Psoas muscle (tissue), 7 donors: ENCODE measurements at regions not wholly inside any gene's neighbourhood (a gene's known extent, or its start where the extent isn't known, plus 50 kb on each side); places are given as distances from the start of the nearest gene placed in this dataset.

ENCODE experiments used
- ATAC-seq, 4 donors: fragments of 200-7000 bp; cut with Tn5 transposase; one replicate each; pipeline ENCODE4 v1.9.1; 2020; ENCODE audit warnings: moderate library complexity in 3 of 4, mild to moderate bottlenecking in 2 of 4
- DNase-seq, 2 donors: peaks; one replicate each; pipeline ENCODE4 v3.0.0-alpha.2; 2020
- H3K27ac ChIP-seq: fragments of 200-600 bp; one replicate; pipeline ENCODE4 v1.8.0; 2022
- H3K27me3 ChIP-seq, 3 donors: fragments of 200-600 bp in 1 of 3; one replicate each; pipeline versions ENCODE4 v1.6.1 to v1.8.0; 2013 to 2022; ENCODE audit warnings: low read length in 2 of 3, mild to moderate bottlenecking in 2 of 3, moderate library complexity in 1 of 3; ENCODE audit not compliant: insufficient read depth in 3 of 3
- H3K36me3 ChIP-seq, 2 donors: fragments of 200-600 bp in 1 of 2; one replicate each; pipeline versions ENCODE4 v1.6.1 to v1.8.0; 2013 to 2022; ENCODE audit warnings: low read depth in 1 of 2, mild to moderate bottlenecking in 1 of 2, moderate library complexity in 1 of 2; ENCODE audit not compliant: insufficient read depth in 1 of 2
- H3K4me1 ChIP-seq: fragments of 200-600 bp; one replicate; pipeline ENCODE4 v1.8.0; 2022
- H3K4me3 ChIP-seq: fragments of 200-600 bp; one replicate; pipeline ENCODE4 v1.8.0; 2022; ENCODE audit warnings: mild to moderate bottlenecking
- H3K9me3 ChIP-seq: fragments of 200-600 bp; one replicate; pipeline ENCODE4 v1.8.0; 2022
- CTCF ChIP-seq: fragments of 200-600 bp; IDR thresholded peaks from one replicate; pipeline ENCODE4 v1.8.0; 2022; ENCODE audit warnings: antibody characterized with exemption
- WGBS, 3 donors: extraction: QIAGEN DNeasy Blood & Tissue Kit; methylation state at CpG; one replicate each; pipeline versions ENCODE4 v1.1.6 to v1.1.7; 2013; 5-methylcytosine and 5-hydroxymethylcytosine counted together
- intact Hi-C, 2 donors: fragments of 100-400 bp; cut with DNase I; formaldehyde crosslinking; loops; one replicate each; pipeline versions ENCODE4 v1.11.0 to v1.14.2; 2022
- donor health status: healthy with polysubstance abuse.
- donor health status: DM: no; HTN: no; CAD: no; lungs with moderate emphysema.
- donor health status: Bipolar disorder and iron deficiency.
- donor health status: healthy.
- donor health status: DM: yes; HTN: yes; CAD: no.
- donor health status: DM: no; HTN: no; CAD: no.
- donor health status: DM: yes; HTN: yes; CAD: no.

GRCh38 chr6:74273541-74273940 lies 577.5 kb downstream of the CD109 start:
- DNase-seq: no peak

GRCh38 chr6:74269600-74269858 lies 573.5 kb downstream of the CD109 start:
- H3K4me3 ChIP-seq: no peak overlapping the region
- intact Hi-C loops: no loop called here
- H3K4me1 ChIP-seq: no peaks in the 10 kb centered on the region
- H3K27me3 ChIP-seq: no peaks in the 10 kb centered on the region
- ATAC-seq (no peak), DNase-seq (no peak)
- no peaks in the 10 kb centered on the region for H3K9me3 ChIP-seq
- WGBS, 3 donors: 24 to 37% (median 32%) methylated on average over 3 of the region's 3 CpGs
- H3K36me3 ChIP-seq: no peaks in the 10 kb centered on the region
- no peak overlapping the region for H3K27ac ChIP-seq
- no peak for TF ChIP-seq CTCF

More at GRCh38 chr6:74273541-74273940, 577.5 kb downstream of the CD109 start:
- Histone ChIP-seq H3K36me3 (no peaks in the 10 kb centered on the region), H3K4me3 (no peak overlapping the region), H3K27ac (no peak overlapping the region), H3K4me1 (no peaks in the 10 kb centered on the region), H3K27me3 (no peaks in the 10 kb centered on the region), H3K9me3 (no peaks in the 10 kb centered on the region)
- intact Hi-C loops: no loop called here
- no peak for ATAC-seq
- TF ChIP-seq CTCF: no peak

- ATAC-seq (no peak), DNase-seq (no peak)
- intact Hi-C loops: no loop called here
- H3K9me3 ChIP-seq: no peaks in the 10 kb centered on the region
- no peaks in the 10 kb centered on the region for H3K36me3 ChIP-seq
- TF ChIP-seq CTCF: no peak
- H3K4me3 ChIP-seq: no peak overlapping the region
- 33 to 42% (median 35%) methylated on average over 2 of the region's 2 CpGs for WGBS, 3 donors
- H3K27ac ChIP-seq: no peak overlapping the region
- no peaks in the 10 kb centered on the region for H3K4me1 ChIP-seq
- H3K27me3 ChIP-seq: no peaks in the 10 kb centered on the region
These were observed 573.0 kb downstream of the CD109 start for GRCh38 chr6:74268815-74269599.

- intact Hi-C loops: no loop called here
- no peak overlapping the region for H3K27ac ChIP-seq
- 66 to 77% (median 76%) methylated on average over 2 of the region's 2 CpGs for WGBS, 3 donors
These were observed 564.0 kb downstream of the CD109 start for GRCh38 chr6:74259981-74260380.

More at GRCh38 chr6:74259981-74260380, 564.0 kb downstream of the CD109 start:
- H3K4me1 ChIP-seq: no peaks in the 10 kb centered on the region
- DNase-seq (no peak), ATAC-seq (no peak)
- no peaks in the 10 kb centered on the region for H3K27me3 ChIP-seq
- no peaks in the 10 kb centered on the region for H3K36me3 ChIP-seq
- H3K9me3 ChIP-seq: no peaks in the 10 kb centered on the region
- TF ChIP-seq CTCF: no peak
- no peak overlapping the region for H3K4me3 ChIP-seq
